Stimulated activated naive CD4-positive, alpha-beta T cell (primary cell): ENCODE measurements at regions not wholly inside any gene's neighbourhood (a gene's known extent, or its start where the extent isn't known, plus 50 kb on each side); places are given as distances from the start of the nearest gene placed in this dataset.
"Not testable (repeated sequence)": the region's sequence is repeated elsewhere in the genome, so short reads cannot be mapped to it uniquely, and the experiment has no call there.

Source experiments
- DNase-seq, 6 experiments: peaks; one replicate each; lab custom pipeline; 2025; lab: John Stamatoyannopoulos, UW

GRCh38 chr5:101180365-101180764 is 277.3 kb upstream of the ST8SIA4 start:
- DNase-seq = not testable (repeated sequence)

GRCh38 chr5:101176605-101177004 is 273.5 kb upstream of the ST8SIA4 start:
- DNase-seq = no peak

- DNase-seq = no peak
Measured at GRCh38 chr5:101174981-101175380, 271.9 kb upstream of the ST8SIA4 start.

GRCh38 chr5:101163088-101163487 is 260.0 kb upstream of the ST8SIA4 start:
- no peak for DNase-seq

- DNase-seq = no peak
Measured at GRCh38 chr5:101160002-101160401, 256.9 kb upstream of the ST8SIA4 start.

- DNase-seq = no peak
Measured at GRCh38 chr5:101159006-101159405, 255.9 kb upstream of the ST8SIA4 start.

- no peak for DNase-seq
Measured at GRCh38 chr5:101153526-101153925, 250.4 kb upstream of the ST8SIA4 start.

GRCh38 chr5:101143526-101143925 is 240.4 kb upstream of the ST8SIA4 start:
- DNase-seq = no peak

GRCh38 chr5:101142102-101142501 is 239.0 kb upstream of the ST8SIA4 start:
- DNase-seq = no peak

- no peak for DNase-seq
Measured at GRCh38 chr5:101136454-101136853, 233.4 kb upstream of the ST8SIA4 start.

GRCh38 chr5:101123363-101123762 is 220.3 kb upstream of the ST8SIA4 start:
- no peak for DNase-seq

GRCh38 chr5:101112645-101113044 is 209.6 kb upstream of the ST8SIA4 start:
- no peak for DNase-seq

- DNase-seq = no peak
Measured at GRCh38 chr5:101103874-101104273, 200.8 kb upstream of the ST8SIA4 start.

GRCh38 chr5:101102506-101102905 is 199.4 kb upstream of the ST8SIA4 start:
- DNase-seq = no peak

- no peak for DNase-seq
Measured at GRCh38 chr5:101091902-101092301, 188.8 kb upstream of the ST8SIA4 start.

GRCh38 chr5:101084353-101084752 is 181.3 kb upstream of the ST8SIA4 start:
- no peak for DNase-seq

GRCh38 chr5:101080462-101081240 is 177.6 kb upstream of the ST8SIA4 start:
- no peak for DNase-seq

GRCh38 chr5:101068298-101068697 is 165.2 kb upstream of the ST8SIA4 start:
- no peak for DNase-seq

GRCh38 chr5:101067429-101067828 is 164.3 kb upstream of the ST8SIA4 start:
- DNase-seq = no peak

- DNase-seq = no peak
Measured at GRCh38 chr5:101062902-101063301, 159.8 kb upstream of the ST8SIA4 start.

GRCh38 chr5:101047181-101047580 is 144.1 kb upstream of the ST8SIA4 start:
- no peak for DNase-seq

- DNase-seq = peak in 2 of 6 experiments; percentile 17 to 19
Measured at GRCh38 chr5:101045689-101046088, 142.6 kb upstream of the ST8SIA4 start.

- DNase-seq = not testable (repeated sequence)
Measured at GRCh38 chr5:101040002-101040401, 136.9 kb upstream of the ST8SIA4 start.

- no peak for DNase-seq
Measured at GRCh38 chr5:101036778-101037177, 133.7 kb upstream of the ST8SIA4 start.
